GM21717 (cell line): ENCODE measurements at regions not wholly inside any gene's neighbourhood (a gene's known extent, or its start where the extent isn't known, plus 50 kb on each side); places are given as distances from the start of the nearest gene placed in this dataset.
"Not testable (repeated sequence)": the region's sequence is repeated elsewhere in the genome, so short reads cannot be mapped to it uniquely, and the experiment has no call there.

ENCODE experiments used
- ATAC-seq: cut with Tn5 transposase; IDR thresholded peaks from one replicate; pipeline ENCODE4 v1.9.1; 2021; ENCODE audit warnings: mild to moderate bottlenecking, moderate library complexity; ENCODE audit not compliant: unreplicated experiment

DNA sequence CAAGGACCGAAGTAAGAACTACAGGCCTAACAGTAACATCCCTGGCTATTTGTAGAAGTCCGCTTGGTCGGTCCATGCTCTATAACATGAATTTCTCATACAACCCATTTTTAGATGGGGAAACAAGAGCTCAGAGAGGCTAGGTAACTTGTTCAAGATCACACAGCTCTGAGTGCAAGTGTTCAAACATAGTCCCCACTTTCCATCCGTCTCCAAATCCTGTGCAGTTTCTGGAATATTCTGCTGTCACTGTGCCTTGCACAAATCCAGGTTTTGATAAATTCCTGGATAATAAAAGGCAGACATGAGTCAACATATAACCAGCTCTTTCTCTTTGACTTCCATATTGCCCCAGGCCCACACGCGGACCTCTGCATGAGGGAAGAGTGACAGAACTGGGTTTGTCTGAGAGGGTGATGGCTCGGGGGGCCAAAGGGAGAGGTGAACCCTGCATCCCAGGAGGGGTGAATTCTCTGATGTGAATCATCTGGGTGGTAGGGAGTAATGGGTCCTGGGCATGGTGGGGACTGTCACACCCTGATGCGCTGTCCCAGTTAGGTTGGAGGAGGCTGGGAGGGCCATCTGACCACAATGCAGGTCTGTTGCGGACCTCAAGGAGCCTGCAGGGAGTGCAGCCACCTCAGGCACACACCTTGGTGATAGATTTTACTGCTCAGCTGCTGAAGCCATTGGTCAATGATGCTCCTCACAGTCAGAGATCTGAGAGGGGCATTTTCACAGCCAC, 162.2 kb downstream of the SMAD6 start:
- no peak for ATAC-seq

DNA sequence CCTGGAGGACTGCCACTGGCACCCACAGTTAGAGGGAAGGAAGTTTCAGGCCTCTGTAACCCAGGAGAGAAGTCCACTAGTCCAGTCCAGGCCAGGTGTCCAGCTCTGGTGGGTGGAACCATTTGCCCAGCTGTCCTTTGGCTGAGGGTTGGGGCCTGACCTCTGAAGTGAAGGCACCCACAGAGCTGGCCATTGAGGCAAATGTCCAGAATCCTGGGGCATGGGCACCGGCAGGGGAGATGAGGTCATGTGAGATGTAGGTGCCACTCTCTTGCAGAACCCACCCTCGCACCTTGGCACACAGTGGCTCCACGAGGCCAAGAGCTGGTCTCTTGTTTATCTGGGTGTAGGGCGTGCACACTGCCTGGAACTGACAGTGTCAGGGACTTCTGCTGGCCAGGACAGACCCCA, 162.8 kb downstream of the SMAD6 start:
- no peak for ATAC-seq

DNA sequence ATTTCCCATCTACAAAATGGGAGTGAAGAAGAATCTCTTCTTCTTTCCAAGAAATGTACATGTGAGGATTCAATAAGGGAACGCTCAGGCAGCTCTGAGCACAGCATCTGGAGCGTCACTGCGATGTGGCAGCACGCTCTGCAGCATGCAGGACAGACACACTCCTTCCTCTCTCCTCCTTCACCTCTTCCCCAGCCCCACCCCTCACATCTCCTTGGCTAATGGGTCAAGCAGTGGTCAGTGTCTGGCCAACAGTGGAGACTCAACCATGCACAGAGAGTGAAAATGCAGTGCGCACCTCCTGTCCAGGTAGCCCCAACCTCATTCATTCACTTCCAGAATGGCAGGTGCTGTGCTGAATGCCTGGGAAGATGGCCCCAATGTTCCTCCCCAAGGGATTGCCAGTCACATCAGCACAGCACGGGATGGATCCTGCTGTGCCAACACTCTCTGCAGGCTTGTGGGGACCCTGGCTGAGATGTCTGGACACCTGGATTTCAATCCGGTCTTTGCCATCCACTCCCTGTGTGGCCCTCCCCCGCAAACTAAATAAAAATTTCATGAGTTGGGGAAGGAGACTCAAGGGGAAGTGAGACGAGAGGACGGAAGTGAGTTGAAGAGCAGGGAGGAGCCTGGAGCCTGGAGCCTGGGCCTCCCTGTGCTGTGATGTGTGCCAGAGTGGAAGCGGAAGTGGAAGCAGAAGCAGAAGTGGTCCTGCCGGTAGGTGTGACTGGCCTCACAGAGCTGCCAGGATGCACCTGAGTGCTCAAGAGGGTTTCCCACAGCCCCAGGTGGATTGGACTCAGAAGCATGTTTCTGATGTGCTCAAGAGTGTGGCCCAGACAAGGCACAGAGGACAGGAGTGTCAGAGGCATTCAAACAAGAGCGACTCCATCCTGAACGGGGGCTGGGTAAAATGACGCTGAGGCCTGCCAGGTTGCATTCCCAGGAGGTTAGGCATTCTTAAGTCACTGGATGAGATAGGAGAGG, 163.9 kb downstream of the SMAD6 start:
- peak; percentile 72 for ATAC-seq

DNA sequence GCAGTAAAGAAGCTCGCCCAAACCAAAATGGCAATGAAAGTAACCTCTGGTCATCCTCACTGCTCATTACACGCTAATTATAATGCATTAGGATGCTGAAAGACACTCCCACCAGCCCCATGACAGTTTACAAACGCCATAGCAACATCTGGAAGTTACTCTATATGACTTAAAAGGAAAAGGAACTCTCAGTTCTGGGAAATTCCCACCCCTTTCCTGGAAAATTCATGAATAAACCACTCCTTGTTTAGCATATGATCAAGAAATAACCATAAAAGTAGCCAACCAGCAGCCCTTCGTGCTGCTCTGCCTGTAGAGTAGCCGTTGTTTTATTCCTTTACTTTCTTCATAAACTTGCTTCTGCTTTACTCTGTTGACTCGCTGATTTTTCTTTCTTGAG, 164.6 kb downstream of the SMAD6 start:
- no peak for ATAC-seq

DNA sequence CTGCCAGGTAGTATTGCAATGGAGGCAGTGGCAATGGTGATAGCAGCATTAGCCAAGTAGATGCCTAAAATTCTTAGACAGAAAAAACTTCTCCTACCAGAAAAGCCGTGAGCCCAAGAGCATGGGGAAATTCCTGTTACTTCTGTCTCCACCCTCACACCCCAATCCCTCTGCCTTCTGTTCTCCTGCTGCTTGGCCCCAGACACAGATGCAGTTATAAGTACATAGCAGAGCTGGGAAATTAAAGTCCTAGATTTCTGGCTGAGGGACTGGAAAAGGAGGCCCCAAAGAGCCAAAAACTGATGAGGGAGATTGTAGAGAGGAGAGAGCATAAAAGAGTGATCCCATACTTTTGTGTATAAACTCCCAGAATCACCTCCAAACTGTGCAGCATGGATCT, 166.9 kb downstream of the SMAD6 start:
- no peak for ATAC-seq

DNA sequence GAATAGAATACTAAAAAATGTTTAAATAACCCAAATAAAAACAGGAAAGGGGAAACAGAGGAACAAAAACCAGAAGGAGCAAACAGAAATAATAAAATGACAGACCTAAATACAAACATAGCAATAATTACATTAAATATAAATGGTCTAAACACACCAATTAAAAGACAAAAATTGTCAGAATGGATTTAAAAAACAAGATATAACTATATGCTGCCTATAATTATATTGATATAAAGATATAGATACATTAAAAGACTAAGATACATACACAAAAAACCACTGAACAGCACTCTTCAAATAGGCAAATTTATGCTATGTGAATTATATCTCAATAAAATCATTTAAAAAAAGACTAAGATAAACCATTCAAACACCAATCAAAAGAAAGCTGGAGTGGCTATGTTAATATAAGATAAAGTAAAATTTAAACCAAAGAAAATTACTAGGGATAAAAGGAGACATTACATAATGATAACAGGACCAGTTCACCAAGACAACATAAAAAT, 168.9 kb downstream of the SMAD6 start:
- no peak for ATAC-seq

DNA sequence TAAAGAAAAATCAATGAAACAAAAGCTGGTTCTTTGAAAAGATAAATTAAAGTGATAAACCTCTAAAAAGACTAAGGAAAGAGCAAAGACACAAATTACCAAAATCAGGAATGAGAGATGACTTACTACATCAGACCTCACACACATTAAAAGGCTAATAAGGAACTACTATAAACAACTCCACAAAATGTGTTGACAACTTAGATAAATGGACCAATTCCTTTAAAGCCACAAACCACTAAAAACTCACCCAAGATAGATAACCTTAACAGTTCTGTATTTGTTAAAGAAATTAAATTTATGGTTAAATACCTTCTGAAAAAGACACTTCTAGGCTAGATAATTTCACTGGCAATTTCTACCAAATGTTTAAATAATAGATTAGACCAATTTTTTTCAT, 170.4 kb downstream of the SMAD6 start:
- no peak for ATAC-seq

DNA sequence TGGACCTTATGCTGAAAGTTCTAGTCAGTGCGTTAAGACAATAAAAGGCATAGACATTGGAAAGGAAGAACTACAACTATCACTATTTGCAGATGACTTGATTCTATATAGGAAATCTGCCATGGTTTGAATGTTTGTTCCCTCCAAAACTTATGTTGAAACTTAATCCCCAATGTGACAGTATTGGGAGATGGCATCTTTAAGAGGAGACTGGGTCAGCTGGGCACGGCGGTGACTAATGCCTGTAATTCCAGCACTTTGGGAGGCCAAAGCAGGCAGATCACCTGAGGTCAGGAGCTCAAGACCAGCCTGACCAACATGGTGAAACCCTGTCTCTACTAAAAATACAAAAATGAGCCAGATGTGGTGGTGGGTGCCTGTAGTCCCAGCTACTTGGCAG, 171.3 kb downstream of the SMAD6 start:
- ATAC-seq, result not testable (repeated sequence)

DNA sequence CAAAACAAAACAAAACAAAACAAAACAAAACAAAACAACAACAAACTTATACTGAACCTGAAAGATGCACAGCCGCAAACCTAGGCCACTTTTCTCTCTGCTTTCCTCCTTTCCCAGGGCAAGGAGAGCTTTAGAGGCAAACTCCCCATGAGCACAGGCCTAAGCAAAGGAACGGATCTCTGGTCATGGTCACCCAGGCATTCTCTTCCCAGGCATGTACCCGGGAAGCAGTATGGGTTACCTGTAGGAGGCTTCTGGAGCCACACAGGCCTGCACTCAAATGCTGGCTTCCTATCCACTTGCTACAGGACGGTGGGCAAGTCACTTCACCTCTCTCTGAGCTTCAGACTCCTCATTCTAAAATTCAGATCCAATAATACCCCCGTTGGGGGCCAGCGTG, 171.8 kb downstream of the SMAD6 start:
- ATAC-seq, result no peak

DNA sequence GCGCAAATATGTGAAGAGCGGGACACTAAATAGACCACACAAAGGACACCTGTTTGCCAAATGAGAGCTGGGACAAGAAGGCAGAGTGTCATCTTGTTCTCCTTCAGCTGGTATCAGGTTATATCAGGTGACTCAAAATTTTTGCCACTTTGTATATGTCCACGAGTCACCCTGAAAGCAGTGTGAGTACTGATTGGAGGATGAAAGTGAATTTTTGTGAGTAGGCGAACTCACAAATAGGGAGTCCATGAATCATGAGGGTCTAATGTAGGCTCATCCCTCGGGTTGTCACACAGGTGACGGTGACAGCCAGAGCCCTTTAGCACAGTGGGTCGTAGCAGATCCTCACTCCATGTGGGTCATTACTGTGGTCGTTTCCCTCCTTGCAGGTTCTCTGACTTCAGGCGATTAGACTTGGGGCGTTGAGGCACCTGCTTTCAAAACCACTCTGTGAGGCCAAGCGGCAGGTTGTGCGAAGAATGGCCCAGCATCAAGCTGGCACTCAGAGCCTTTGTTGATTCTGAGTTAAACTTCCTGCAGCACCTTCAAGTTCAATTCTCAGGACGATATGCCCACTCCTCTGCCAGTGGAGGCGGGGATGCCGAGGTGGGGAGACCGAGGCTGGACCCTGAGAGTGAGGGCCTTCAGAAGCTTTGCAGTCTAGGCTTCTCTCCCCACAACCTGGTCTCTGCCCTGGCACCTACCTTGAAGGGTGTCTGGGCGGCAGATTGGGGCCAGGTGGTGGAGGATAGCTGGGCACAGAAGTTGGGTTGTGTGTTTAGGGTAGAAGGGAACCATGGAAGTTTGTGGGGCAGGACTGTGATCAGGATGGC, 173.8 kb downstream of the SMAD6 start:
- ATAC-seq, result no peak

DNA sequence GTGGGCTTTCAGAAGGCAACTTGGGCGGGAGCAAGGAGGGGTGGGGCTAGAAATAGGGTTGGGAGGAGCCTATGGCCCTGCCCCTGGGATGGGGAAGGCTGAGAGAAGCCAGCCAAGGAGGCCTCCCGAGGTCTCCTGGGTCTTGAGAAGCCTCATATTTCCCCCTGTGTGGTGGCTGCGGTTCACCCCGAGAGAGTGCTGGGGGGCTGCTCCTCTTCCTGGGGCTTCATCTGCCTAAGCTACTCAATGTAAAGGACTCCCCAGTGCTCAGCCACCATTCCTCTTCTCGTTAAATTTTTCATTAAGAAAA, 174.3 kb downstream of the SMAD6 start:
- no peak for ATAC-seq

DNA sequence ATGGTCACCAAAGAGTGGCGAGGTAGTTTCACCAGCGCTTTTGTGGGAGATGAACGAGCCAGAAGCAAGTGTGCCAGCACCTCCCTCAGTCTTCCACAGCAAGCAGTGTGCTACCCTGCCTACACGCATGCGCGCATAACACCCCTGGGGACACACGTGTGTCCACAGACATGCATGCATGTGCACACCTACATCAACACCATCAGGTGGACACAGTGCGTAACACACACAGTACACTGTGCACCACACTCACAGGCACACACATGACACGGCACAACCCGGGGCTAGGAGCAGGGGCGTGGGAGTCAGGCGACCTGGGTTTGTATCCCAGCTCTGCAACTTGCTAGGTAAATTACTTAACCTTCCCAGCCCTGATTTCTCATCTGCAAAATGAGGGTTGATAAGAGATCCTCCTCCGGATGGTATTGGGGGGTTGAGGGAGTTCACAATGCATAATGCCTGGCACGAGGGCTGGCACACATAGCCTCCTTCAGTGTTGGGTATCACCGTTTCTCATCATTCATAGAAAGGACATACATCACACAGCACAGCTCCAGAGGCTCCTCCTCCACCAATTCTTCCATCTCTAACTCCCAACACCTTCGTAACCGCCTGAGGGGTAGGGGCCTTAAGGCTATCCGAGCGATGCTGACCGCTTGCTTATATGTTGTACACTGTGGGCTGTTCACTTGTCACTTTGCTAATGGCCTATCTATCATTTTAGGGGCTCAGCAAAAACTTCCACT, 174.9 kb downstream of the SMAD6 start:
- ATAC-seq, result no peak

DNA sequence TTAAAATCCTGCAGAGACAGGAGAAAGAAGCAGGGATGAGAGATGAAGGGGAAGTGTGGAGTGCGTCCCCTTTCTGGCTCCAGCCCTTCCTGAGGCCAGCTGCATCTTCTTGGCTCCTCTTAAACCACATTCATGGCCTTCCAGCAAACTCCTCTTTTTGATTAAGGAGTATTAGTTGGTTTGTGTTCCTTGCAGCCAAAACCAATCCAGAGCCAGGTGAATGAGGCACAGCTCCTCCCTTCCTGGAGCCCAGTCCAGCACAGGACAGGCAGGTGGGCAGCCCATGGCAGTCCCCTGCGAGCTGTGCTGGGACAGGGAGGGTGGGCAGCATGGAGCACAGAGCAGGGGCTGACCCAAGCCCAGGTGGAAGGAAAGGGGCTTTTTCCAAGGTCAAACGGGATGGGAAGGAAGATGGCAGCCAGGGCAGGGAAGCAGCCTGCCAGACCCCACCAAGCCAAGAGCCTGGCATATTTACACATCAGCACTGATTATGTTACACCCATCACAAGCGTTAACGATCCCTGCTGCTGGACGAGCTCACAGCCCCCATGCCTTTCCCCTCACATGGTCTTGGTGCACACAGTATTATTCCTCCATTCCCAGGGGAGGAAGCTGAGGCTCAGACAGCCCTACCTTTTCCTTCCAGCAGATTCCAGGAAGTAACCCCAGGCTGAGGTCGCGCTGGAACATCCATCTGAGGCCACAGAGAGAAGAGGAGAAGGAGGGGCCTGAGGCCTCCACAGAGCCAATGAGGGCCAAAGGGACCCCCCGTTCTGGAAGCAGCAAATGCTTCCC, 175.6 kb downstream of the SMAD6 start:
- no peak for ATAC-seq

DNA sequence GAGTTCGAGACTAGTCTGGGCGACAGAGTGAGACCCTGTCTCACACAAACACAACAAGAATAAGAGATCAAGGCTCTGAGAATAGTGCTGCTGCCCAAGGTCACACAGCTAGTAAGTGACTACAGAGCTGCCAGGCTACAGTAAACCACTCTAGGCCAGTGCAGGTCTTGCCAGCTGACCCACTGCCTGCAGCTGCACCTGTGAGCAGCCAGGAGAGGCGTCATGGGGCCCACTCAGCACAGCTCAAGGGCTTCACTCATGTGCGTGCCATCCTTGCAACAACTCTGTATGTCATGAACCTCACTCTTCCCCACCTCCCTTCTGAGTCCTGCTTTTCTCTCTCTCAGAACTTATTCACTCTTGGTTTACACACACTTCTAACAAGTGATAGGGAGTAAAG, 176.7 kb downstream of the SMAD6 start:
- no peak for ATAC-seq

DNA sequence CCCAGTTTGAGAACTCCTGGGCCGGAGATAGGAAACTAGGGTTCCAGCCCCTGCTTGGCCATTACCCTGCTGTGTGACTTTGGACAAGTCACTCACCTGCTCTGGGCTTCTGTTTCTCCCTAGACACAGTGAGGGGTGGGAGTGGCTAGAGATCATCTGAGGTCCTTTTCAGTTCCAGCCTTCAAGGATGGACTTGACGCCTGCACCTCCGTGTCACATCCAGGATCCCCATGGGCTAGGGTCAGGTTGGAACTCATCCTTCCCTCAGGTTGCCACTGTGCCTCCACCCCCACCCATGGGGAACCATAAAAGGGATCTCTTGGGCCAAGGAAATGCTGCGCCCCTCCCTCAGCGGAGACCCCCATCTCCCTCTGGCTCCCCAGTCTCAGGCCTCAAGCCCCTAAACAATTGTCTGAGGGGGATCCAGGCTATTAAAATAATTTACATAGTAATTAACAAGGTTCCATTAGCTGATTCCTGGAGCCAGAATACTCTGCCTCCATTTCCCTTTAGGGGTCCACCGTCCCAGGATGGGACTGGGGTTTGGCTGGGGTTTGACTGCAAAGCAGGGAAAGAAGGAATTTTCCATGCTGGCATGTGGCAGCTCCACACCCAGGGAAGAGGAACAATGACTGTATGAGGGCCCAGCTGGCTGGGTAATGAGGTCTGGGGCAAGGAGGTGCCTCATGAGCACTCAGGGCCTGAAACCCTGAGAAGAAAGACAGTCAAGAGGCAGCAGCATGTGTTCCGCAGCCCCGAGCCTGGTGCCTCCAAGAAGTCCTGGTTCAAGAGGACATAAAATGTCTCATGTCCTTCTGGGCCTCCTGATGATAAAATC, 177.7 kb downstream of the SMAD6 start:
- no peak for ATAC-seq

DNA sequence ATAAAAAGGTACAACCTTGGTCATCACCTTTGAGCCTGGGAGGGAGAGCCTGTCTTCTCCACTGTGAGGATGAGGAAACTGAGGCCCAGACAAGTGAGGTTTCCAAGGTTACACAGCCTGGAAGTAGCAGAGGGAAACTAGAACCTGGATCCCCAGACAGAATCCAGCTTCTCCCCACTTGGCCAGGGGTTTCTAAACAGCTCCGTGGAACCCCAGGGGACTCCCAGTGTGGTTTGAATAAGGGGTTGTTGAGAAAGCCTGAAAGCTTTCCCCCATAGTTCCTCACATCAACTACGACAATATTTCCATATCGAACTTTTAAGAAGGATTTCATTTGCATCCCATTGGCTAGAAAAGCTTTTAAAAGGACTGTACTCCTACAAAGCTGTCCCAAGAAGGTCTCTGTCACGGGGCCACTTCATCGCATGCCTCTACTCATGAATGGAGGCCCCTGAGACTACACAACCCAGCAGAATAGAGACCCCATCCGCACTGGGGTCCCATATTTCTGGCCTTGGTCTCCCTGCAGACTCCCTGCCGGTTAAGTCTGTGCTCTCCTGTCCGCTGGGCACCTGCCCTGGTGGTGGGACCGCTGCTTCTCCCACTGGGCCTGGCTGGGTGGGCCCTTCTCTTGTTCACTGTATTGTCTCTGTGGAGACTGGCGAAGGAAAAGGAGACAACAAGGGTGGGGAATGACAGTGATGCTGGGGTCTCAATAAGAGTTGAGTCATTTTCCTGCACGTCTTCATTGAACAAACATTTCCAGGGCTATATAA, 178.5 kb downstream of the SMAD6 start:
- no peak for ATAC-seq

DNA sequence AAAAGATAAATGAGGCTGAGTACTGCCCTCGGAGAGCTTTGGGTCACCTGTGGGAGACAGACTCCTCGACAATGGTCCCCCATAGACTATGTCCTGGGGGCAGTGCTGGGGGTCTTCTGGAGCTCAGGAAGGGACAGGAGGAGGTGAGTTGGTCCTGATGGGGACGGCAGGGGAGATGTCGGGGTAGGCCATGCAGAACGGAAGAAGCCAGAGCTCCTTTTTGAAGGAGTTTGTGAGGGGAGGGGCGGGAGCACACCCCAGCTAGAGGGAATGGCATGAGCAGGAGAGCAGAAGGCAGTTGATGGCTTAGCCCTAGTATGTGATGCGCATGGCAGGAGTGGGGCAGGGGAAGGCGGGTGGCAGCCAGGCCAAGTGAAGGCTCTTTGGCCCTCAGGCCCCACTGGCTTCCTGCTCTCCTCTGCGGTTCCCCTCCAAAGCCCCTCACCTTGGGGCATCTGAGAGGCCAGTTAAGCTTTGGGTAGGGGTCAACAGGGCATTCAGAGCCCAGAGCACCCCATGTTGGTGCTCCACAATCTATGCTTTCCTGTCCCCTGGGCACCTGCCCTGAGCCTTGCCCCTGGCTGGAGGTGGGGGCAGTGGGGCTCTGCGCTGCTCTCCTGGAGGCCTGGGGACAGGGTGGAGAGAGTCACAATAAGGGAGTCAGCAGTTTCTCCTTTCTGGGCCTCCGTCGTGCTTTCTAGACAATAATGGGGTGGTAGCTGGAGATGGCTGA, 179.3 kb downstream of the SMAD6 start:
- no peak for ATAC-seq
